Medulla oblongata (tissue), 1 donor: ENCODE measurements at regions not wholly inside any gene's neighbourhood (a gene's known extent, or its start where the extent isn't known, plus 50 kb on each side); places are given as distances from the start of the nearest gene placed in this dataset.

Experiments used
- DNase-seq: peaks from one replicate; pipeline ENCODE4 v3.0.0-alpha.2; 2015; ENCODE audit errors: extremely low spot score

- no peak for DNase-seq
These were observed 323.8 kb downstream of the GLRX3 start for GRCh38 chr10:130459851-130460490.

GRCh38 chr10:130461631-130462030 lies 325.4 kb downstream of the GLRX3 start:
- DNase-seq, result no peak

- DNase-seq, result no peak
These were observed 327.1 kb downstream of the GLRX3 start for GRCh38 chr10:130463104-130463875.

GRCh38 chr10:130463876-130464364 lies 327.7 kb downstream of the GLRX3 start:
- no peak for DNase-seq

- no peak for DNase-seq
These were observed 328.2 kb downstream of the GLRX3 start for GRCh38 chr10:130464426-130464825.

- no peak for DNase-seq
These were observed 330.2 kb downstream of the GLRX3 start for GRCh38 chr10:130466271-130466997.

GRCh38 chr10:130470286-130470685 lies 334.1 kb downstream of the GLRX3 start:
- no peak for DNase-seq

GRCh38 chr10:130470973-130471372 lies 334.8 kb downstream of the GLRX3 start:
- no peak for DNase-seq

- DNase-seq, result no peak
These were observed 335.3 kb downstream of the GLRX3 start for GRCh38 chr10:130471486-130471885.

- no peak for DNase-seq
These were observed 336.0 kb downstream of the GLRX3 start for GRCh38 chr10:130472236-130472635.

GRCh38 chr10:130474591-130474990 lies 338.4 kb downstream of the GLRX3 start:
- DNase-seq, result no peak

GRCh38 chr10:130477360-130477759 lies 341.2 kb downstream of the GLRX3 start:
- DNase-seq, result no peak

- no peak for DNase-seq
These were observed 343.0 kb downstream of the GLRX3 start for GRCh38 chr10:130479146-130479545.

GRCh38 chr10:130479926-130480325 lies 343.7 kb downstream of the GLRX3 start:
- no peak for DNase-seq

- no peak for DNase-seq
These were observed 344.3 kb downstream of the GLRX3 start for GRCh38 chr10:130480491-130480890.

GRCh38 chr10:130481076-130481930 lies 345.1 kb downstream of the GLRX3 start:
- no peak for DNase-seq

GRCh38 chr10:130481936-130482335 lies 345.7 kb downstream of the GLRX3 start:
- DNase-seq, result no peak

- no peak for DNase-seq
These were observed 347.7 kb downstream of the GLRX3 start for GRCh38 chr10:130483691-130484467.

GRCh38 chr10:130484468-130485180 lies 348.4 kb downstream of the GLRX3 start:
- no peak for DNase-seq
